Right lobe of liver (tissue), 4 donors: ENCODE measurements at regions not wholly inside any gene's neighbourhood (a gene's known extent, or its start where the extent isn't known, plus 50 kb on each side); places are given as distances from the start of the nearest gene placed in this dataset.

ENCODE experiments used
- CTCF ChIP-seq, 4 donors: fragments of 200-600 bp in 3 of 4; fragments of 450-650 bp in 1 of 4; IDR thresholded peaks; one replicate each; pipeline versions ENCODE4 v1.5.1 to v1.8.0; 2016 to 2022; ENCODE audit warnings: antibody characterized with exemption in 4 of 4, mild to moderate bottlenecking in 2 of 4
- POLR2A ChIP-seq: fragments of 450-650 bp; IDR thresholded peaks from one replicate; pipeline ENCODE4 v1.6.1; 2017; ENCODE audit warnings: antibody characterized with exemption, mild to moderate bottlenecking
- donor health status: DM: no; HTN: no; CAD: no.
- donor health status: DM: no; HTN: no; CAD: no.
- donor health status: DM: no; HTN: yes; CAD: no.

- TF ChIP-seq CTCF (IDR thresholded peaks at IDR 0.05), result no peak
- no peak for TF ChIP-seq POLR2A
Measured at GRCh38 chr18:61609131-61609530, 275.9 kb downstream of the CDH20 start.
